ENCODE measurements at regions not wholly inside any gene's neighbourhood (a gene's known extent, or its start where the extent isn't known, plus 50 kb on each side); places are given as distances from the start of the nearest gene placed in this dataset.
"Not testable (repeated sequence)": the region's sequence is repeated elsewhere in the genome, so short reads cannot be mapped to it uniquely, and the experiment has no call there.

DNA sequence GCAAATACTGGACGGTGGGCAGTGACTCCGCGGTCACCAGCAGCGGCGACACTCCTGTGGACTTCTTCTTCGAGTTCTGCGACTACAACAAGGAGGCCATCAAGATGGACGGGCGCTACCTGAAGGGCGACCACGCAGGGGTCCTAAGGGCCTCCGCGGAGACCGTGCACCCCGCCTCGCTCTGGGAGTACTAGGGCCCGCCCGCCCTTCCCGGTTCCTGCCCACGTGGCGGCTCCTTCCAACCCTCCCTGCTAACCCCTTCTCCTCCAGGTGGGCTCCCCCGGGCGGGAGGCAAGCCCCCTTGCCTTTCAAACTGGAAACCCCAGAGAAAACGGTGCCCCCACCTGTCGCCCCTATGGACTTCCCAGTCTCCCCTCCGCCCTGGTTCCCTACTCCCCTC lies 58.1 kb upstream of the GOLGA8A start:
- H2BK120ac ChIP-seq (replicated peaks; ENCODE audit: low read depth, low read length); H3K9me3 ChIP-seq (ENCODE audit: insufficient read depth in 2 of 2, low read depth in 1 of 2, low read length in 1 of 2); H3K56ac ChIP-seq (replicated peaks; ENCODE audit: insufficient read length, low read depth, low read length); H2BK5ac ChIP-seq (ENCODE audit: low read depth, low read length); H4K8ac ChIP-seq (ENCODE audit: extremely low read depth, insufficient read depth, low read length); H2BK20ac ChIP-seq (ENCODE audit: low read length); H4K20me1 ChIP-seq (replicated peaks in 1 of 2; ENCODE audit: control insufficient read depth in 1 of 2, insufficient read depth in 2 of 2, low read length in 2 of 2); H2AFZ ChIP-seq (ENCODE audit: low read length); FAIRE-seq; H4K91ac ChIP-seq (replicated peaks; ENCODE audit: insufficient read length, low read length); H3K79me2 ChIP-seq (ENCODE audit: control insufficient read depth in 1 of 2, insufficient read depth in 2 of 2, low read length in 2 of 2); H3K27ac ChIP-seq (ENCODE audit: low read depth, low read length); CTCF ChIA-PET (ENCODE audit: partially characterized antibody); H3K4me3 ChIP-seq (ENCODE audit: extremely low read depth in 1 of 4, insufficient read depth in 2 of 4, low read depth in 3 of 4, low read length in 4 of 4); H3K14ac ChIP-seq (ENCODE audit: insufficient read length); H2BK12ac ChIP-seq (ENCODE audit: low read depth, low read length); H2BK15ac ChIP-seq (ENCODE audit: low read length); H3K4ac ChIP-seq (replicated peaks; ENCODE audit: insufficient read length, low read depth, low read length); H3K79me1 ChIP-seq (ENCODE audit: low read depth, low read length); DNase-seq (ENCODE audit: low read depth in 1 of 2, low spot score in 2 of 2); H3K36me3 ChIP-seq (ENCODE audit: control insufficient read depth in 2 of 4, insufficient read depth in 4 of 4, low read length in 3 of 4); H3K9ac ChIP-seq (replicated peaks in 1 of 4; ENCODE audit: extremely low read depth in 1 of 4, low read depth in 3 of 4, low read length in 3 of 4); H3K23me2 ChIP-seq (ENCODE audit: low read depth, low read length); H4K5ac ChIP-seq (ENCODE audit: insufficient read length, low read depth, low read length); H3K4me1 ChIP-seq (replicated peaks in 1 of 4; ENCODE audit: control insufficient read depth in 3 of 4, insufficient read depth in 4 of 4, low read length in 3 of 4); H3K4me2 ChIP-seq (ENCODE audit: insufficient read depth in 1 of 2, low read depth in 2 of 2, low read length in 2 of 2); H3K23ac ChIP-seq (ENCODE audit: insufficient read length); H2AK5ac ChIP-seq (ENCODE audit: low read depth, low read length); POLR2A ChIA-PET (ENCODE audit: partially characterized antibody); H3K18ac ChIP-seq (ENCODE audit: extremely low read depth, low read length): not testable (repeated sequence)
- H3K27me3 ChIP-seq (replicated peaks in 1 of 4; ENCODE audit: control insufficient read depth in 3 of 4, extremely low read depth in 1 of 4, insufficient read depth in 3 of 4, low read length in 3 of 4), result peaks cover 22 to 49% (median 37%) of the 10 kb centered on the region in 4 experiments
- WGBS, 2 experiments (ENCODE audit: extremely low coverage in 1 of 2, insufficient coverage in 1 of 2, insufficient read length in 1 of 2, insufficient replicate concordance in 2 of 2, low coverage in 1 of 2, low lambda C conversion rate in 2 of 2, missing lambda C conversion rate in 1 of 2), result 91% methylated on average over 13 of the region's 26 CpGs; no CpG with 5 or more reads in 1 of the 2 experiments

All from H1 (cell line).